ENCODE measurements at regions not wholly inside any gene's neighbourhood (a gene's known extent, or its start where the extent isn't known, plus 50 kb on each side); places are given as distances from the start of the nearest gene placed in this dataset.

DNA sequence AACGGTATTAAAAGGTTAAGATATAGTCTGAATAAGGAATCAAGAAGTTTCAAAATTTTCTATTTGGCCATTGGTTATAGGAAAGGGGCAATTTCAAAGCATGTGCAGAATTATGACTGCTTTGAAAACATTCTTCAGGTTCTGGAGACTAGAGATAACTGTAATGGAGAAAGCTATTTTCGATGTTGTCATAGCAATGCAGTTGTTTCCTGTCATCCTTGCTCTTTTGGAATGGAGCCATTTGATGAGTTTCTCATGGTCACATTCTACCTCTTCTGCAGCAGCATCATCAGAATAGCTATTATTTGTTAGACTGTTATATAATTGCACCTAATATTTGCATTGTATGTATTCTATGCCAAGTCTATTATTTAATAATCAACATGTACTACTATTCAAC, 368.2 kb upstream of the NR3C2 start:
- FAIRE-seq (no peak), DNase-seq (ENCODE audit: insufficient read length, low spot score) (no peak)
- TF ChIP-seq TAF1 (IDR thresholded peaks at IDR 0.05; ENCODE audit: low read depth, low read length) (no peak), POLR2AphosphoS5 (IDR thresholded peaks at IDR 0.05; ENCODE audit: low read depth, low read length) (no peak), POLR2A (IDR thresholded peaks at IDR 0.05; ENCODE audit: low read depth, low read length) (no peak), SPI1 (IDR thresholded peaks at IDR 0.05; ENCODE audit: low read depth, low read length) (no peak), POU2F2 (IDR thresholded peaks at IDR 0.05; ENCODE audit: low read depth, low read length) (no peak), PAX5 (IDR thresholded peaks at IDR 0.05; ENCODE audit: insufficient read depth, low read length, severe bottlenecking) (no peak)

DNA sequence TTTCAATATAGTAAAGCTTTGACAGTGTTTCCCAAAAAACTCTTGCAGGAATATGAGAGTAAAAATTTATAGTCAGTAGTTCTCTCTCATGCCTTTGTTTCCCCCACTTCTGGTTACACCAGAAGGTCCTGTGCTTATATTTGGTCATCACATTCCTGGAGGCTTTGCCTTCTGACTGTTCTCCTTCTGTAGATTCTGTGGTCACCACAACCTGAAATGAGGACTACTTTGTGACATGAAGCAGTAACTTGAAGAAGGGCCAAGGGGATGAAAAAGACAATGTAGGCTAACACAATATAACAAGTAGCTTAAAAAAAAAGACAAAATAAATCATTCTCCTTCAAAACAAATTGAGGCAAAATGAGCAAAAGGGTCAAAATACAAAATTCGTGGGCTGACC, 366.2 kb upstream of the NR3C2 start:
- FAIRE-seq (no peak), DNase-seq (ENCODE audit: insufficient read length, low spot score) (no peak)
- TF ChIP-seq SPI1 (IDR thresholded peaks at IDR 0.05; ENCODE audit: low read depth, low read length) (no peak), PAX5 (IDR thresholded peaks at IDR 0.05; ENCODE audit: insufficient read depth, low read length, severe bottlenecking) (no peak), POU2F2 (IDR thresholded peaks at IDR 0.05; ENCODE audit: low read depth, low read length) (no peak), POLR2A (IDR thresholded peaks at IDR 0.05; ENCODE audit: low read depth, low read length) (no peak)

DNA sequence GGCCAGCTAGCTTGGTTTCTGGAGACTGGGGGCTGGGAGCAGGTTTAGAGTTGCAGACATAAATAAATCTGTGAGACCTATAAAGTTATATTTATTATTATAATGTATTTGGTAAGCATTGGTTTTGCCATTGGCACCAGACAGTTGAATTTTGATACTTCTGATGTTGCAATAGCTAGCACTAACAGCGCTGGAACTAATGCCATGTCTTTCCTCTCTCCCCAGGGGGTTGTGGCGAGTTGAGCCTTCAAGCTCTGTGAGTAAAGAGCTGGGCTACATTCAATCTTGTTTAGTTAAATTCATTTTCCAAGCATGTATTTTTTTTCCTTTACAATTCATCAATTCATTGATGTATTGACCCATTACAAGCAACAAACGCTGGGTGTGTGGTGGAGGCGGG, 358.7 kb upstream of the NR3C2 start:
- TF ChIP-seq POLR2AphosphoS5 (IDR thresholded peaks at IDR 0.05; ENCODE audit: low read depth, low read length), result no peak
- no peak for TF ChIP-seq POLR2A (IDR thresholded peaks at IDR 0.05; ENCODE audit: low read depth, low read length)
- TF ChIP-seq TAF1 (IDR thresholded peaks at IDR 0.05; ENCODE audit: low read depth, low read length), result no peak
- no peak for TF ChIP-seq PAX5 (IDR thresholded peaks at IDR 0.05; ENCODE audit: insufficient read depth, low read length, severe bottlenecking)
- no peak for TF ChIP-seq SPI1 (IDR thresholded peaks at IDR 0.05; ENCODE audit: low read depth, low read length)
- TF ChIP-seq POU2F2 (IDR thresholded peaks at IDR 0.05; ENCODE audit: low read depth, low read length), result no peak

DNA sequence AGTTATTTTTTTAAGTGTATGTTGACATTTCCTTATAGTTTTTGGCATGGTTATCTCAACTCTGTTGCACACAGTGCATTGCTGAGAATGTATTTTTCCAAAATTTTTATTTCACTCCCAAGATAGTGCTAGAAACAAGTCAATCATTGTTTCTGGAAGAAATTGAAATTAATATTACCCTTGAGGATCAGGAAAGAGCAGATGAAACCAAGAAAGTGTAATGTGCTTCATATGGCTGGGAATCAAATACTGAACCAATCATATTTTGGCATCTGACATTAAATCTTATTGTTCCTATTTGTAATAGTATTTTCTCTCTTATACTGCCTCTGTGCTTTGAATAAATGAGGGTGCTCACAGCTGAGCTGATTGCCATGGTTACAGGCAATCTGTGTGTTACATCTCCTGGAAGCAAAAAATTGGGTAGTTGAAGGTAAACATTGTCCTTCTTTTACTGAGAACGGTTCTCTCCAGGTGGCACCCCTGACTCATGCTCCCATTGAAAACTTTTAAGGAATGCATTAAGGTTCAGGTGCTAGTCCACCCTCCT, 358.2 kb upstream of the NR3C2 start:
- no peak for TF ChIP-seq POLR2A (IDR thresholded peaks at IDR 0.05; ENCODE audit: low read depth, low read length)
- no peak for TF ChIP-seq SPI1 (IDR thresholded peaks at IDR 0.05; ENCODE audit: low read depth, low read length)
- no peak for TF ChIP-seq TAF1 (IDR thresholded peaks at IDR 0.05; ENCODE audit: low read depth, low read length)
- TF ChIP-seq POLR2AphosphoS5 (IDR thresholded peaks at IDR 0.05; ENCODE audit: low read depth, low read length), result no peak
- no peak for TF ChIP-seq PAX5 (IDR thresholded peaks at IDR 0.05; ENCODE audit: insufficient read depth, low read length, severe bottlenecking)
- no peak for TF ChIP-seq POU2F2 (IDR thresholded peaks at IDR 0.05; ENCODE audit: low read depth, low read length)
- no peak for FAIRE-seq

More for the DNA sequence above, 358.7 kb upstream of the NR3C2 start:
- DNase-seq (ENCODE audit: insufficient read length, low spot score) (no peak), FAIRE-seq (no peak)

DNA sequence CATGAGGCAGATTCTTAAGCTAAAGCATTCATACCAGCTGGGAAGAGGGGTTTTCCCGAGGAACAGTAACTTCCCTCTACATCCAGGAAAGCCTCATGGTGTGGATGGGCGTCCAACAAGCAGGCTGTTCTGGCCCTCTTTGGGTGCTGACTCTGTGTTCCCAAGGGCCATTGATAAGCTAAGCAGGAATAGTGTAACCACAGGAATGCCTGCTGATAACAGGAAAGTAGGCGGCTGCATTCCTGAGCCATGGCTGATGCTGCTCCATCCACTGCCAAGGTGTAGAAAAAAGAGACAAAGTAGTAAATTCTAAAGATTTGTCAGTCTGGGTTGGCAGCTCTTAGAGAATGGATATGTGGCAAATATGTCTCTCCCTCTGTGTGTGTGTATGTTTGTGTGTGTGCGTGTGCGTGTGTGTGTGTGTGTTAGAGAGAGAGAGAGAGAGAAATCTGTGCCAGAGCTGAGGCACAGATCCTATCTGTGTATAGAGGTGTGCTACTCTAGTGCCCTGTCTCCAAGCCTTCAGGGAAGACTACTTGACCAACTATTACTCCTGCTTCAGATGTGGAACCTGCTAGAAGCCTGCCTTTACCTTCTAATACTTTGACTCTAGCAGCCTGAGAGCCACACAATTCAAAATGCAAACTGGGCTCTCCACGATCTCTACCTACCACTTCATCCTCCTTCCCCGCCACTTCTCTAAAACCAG, 353.1 kb upstream of the NR3C2 start:
- TF ChIP-seq POU2F2 (IDR thresholded peaks at IDR 0.05; ENCODE audit: low read depth, low read length) (no peak), TAF1 (IDR thresholded peaks at IDR 0.05; ENCODE audit: low read depth, low read length) (no peak), SPI1 (IDR thresholded peaks at IDR 0.05; ENCODE audit: low read depth, low read length) (no peak), POLR2A (IDR thresholded peaks at IDR 0.05; ENCODE audit: low read depth, low read length) (no peak), POLR2AphosphoS5 (IDR thresholded peaks at IDR 0.05; ENCODE audit: low read depth, low read length) (no peak), PAX5 (IDR thresholded peaks at IDR 0.05; ENCODE audit: insufficient read depth, low read length, severe bottlenecking) (no peak)
- no peak for DNase-seq (ENCODE audit: insufficient read length, low spot score)
- FAIRE-seq, result no peak

More for the DNA sequence above, 358.2 kb upstream of the NR3C2 start:
- no peak for DNase-seq (ENCODE audit: insufficient read length, low spot score)

DNA sequence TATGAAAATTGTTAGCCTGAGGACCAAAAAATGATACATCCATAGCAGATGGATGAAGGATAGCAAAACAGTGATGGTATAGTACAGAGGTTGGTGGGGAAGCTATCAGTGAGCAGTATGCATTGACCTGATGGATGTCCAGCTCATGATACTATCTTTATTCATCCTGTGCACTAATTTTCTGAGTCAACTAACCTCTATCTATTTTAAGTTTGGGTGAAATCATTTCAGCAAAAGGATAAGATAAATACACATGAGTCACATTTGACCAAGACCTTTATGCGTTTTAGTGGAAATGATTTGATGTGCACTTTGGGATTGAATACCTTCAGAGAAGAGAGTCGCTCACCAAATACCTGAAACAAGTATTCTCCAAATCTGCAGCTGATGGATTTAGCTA, 351.0 kb upstream of the NR3C2 start:
- no peak for DNase-seq (ENCODE audit: insufficient read length, low spot score)
- TF ChIP-seq POU2F2 (IDR thresholded peaks at IDR 0.05; ENCODE audit: low read depth, low read length) (no peak), PAX5 (IDR thresholded peaks at IDR 0.05; ENCODE audit: insufficient read depth, low read length, severe bottlenecking) (no peak), POLR2A (IDR thresholded peaks at IDR 0.05; ENCODE audit: low read depth, low read length) (no peak), SPI1 (IDR thresholded peaks at IDR 0.05; ENCODE audit: low read depth, low read length) (no peak), POLR2AphosphoS5 (IDR thresholded peaks at IDR 0.05; ENCODE audit: low read depth, low read length) (no peak), TAF1 (IDR thresholded peaks at IDR 0.05; ENCODE audit: low read depth, low read length) (no peak)
- no peak for FAIRE-seq

DNA sequence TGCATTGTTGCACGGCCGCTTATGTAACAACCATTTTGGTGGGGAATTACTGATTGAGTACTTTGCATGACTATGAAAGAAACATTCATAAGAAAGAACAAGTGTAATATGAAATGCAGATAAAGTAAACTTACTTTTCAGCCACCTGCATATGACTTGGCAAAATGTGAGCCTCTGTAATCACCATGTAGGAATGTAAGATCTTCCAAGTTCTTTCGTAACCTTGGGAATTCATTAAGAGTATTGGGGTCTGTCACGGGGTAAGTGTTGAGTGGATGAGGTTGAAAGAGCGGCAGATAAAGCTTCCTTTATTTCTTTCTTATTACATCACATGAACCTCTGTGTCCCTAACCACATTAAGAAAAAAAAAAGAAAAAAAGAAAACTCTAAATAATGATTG, 348.5 kb upstream of the NR3C2 start:
- FAIRE-seq (no peak), DNase-seq (ENCODE audit: insufficient read length, low spot score) (no peak)
- TF ChIP-seq SPI1 (IDR thresholded peaks at IDR 0.05; ENCODE audit: low read depth, low read length) (no peak), POLR2A (IDR thresholded peaks at IDR 0.05; ENCODE audit: low read depth, low read length) (no peak)

DNA sequence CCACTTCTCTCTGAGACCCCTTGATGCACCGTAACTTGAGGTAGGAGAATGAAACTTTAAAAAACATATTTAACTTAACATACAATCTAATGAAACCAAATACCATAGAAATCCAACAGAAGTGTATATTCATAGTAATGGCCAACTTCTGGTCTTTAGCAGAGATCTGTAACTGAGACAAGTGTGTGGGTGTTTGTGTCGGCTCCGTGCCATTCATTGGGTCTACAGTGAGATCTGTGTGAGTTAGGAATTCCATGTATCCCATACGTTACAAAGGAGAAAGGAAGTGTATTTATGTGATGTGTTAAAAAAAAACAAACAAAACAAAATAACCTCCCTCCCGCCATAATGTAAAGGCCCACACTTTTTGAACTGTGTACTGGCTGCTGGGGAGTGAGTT, 348.0 kb upstream of the NR3C2 start:
- no peak for DNase-seq (ENCODE audit: insufficient read length, low spot score)
- no peak for FAIRE-seq
- TF ChIP-seq PAX5 (IDR thresholded peaks at IDR 0.05; ENCODE audit: insufficient read depth, low read length, severe bottlenecking) (no peak), POU2F2 (IDR thresholded peaks at IDR 0.05; ENCODE audit: low read depth, low read length) (no peak), TAF1 (IDR thresholded peaks at IDR 0.05; ENCODE audit: low read depth, low read length) (no peak), SPI1 (IDR thresholded peaks at IDR 0.05; ENCODE audit: low read depth, low read length) (no peak), POLR2A (IDR thresholded peaks at IDR 0.05; ENCODE audit: low read depth, low read length) (no peak), POLR2AphosphoS5 (IDR thresholded peaks at IDR 0.05; ENCODE audit: low read depth, low read length) (no peak)

DNA sequence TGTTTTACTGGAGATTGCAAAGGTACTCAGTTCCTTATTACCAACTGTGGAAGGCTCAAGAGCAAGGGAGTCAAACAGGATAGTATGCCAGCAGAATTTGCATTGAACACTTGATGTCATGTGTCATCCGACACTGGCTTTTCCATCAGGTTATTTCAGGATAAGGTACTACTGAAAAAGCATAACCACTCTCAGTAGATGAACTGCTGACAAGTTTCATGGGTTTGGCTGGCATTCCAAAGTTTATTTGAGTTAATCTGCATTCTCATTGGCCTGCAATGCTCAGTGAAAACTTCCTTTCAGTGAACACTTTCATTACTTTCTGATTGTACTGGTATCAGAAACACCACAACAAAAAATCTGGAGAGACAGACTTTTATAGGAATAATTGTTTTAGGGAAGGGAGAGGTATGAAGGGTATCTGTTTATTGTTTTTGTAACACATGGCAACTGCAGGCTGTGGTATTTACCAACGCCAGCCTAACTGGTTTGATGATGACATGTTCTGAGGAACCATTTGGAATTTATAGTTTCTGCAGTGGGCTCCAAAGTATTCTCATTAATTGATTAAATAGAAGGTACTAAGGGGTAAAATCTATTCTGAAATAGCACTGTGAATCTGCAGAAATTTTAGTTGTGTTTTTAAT, 345.7 kb upstream of the NR3C2 start:
- no peak for TF ChIP-seq POU2F2 (IDR thresholded peaks at IDR 0.05; ENCODE audit: low read depth, low read length)
- TF ChIP-seq PAX5 (IDR thresholded peaks at IDR 0.05; ENCODE audit: insufficient read depth, low read length, severe bottlenecking), result no peak
- no peak for TF ChIP-seq TAF1 (IDR thresholded peaks at IDR 0.05; ENCODE audit: low read depth, low read length)
- no peak for TF ChIP-seq POLR2AphosphoS5 (IDR thresholded peaks at IDR 0.05; ENCODE audit: low read depth, low read length)
- TF ChIP-seq SPI1 (IDR thresholded peaks at IDR 0.05; ENCODE audit: low read depth, low read length), result no peak
- no peak for TF ChIP-seq POLR2A (IDR thresholded peaks at IDR 0.05; ENCODE audit: low read depth, low read length)
- DNase-seq (ENCODE audit: insufficient read length, low spot score) (no peak), FAIRE-seq (no peak)
